Panc1 (cell line): ENCODE measurements at regions not wholly inside any gene's neighbourhood (a gene's known extent, or its start where the extent isn't known, plus 50 kb on each side); places are given as distances from the start of the nearest gene placed in this dataset.

ENCODE experiments used
- ATAC-seq: fragments of 200-7000 bp; cut with Tn5 transposase; 2 replicates; pipeline ENCODE4 v1.9.1; 2020; ENCODE audit warnings: mild to moderate bottlenecking, moderate library complexity
- BruUV-seq: library from RNA; stranded (reverse); fragments of 400-500 nt; replicated peaks from 2 replicates; lab custom pipeline; 2021; lab: Mats Ljungman, UMichigan
- CTCF ChIA-PET: fragments of 300-600 bp; sonication (Branson Sonifier 250); formaldehyde crosslinking; loops from one replicate; lab custom pipeline; 2022; ENCODE audit warnings: antibody characterized with exemption; lab: Charles Lee
- POLR2A ChIA-PET: fragments of 300-600 bp; sonication (Branson Sonifier 250); formaldehyde crosslinking; loops from one replicate; lab custom pipeline; 2022; ENCODE audit warnings: antibody characterized with exemption; lab: Charles Lee
- DNase-seq: peaks from one replicate; pipeline ENCODE4 v3.0.0-alpha.2; 2010; ENCODE audit warnings: low read depth, low spot score
- H3K27ac ChIP-seq: 2 replicates; pipeline ENCODE4 v1.5.1; 2011; ENCODE audit warnings: mild to moderate bottlenecking, low read length, inconsistent platforms
- H3K27me3 ChIP-seq: fragments of 200-500 bp; sonication (Bioruptor generic); 2 replicates; pipeline ENCODE4 v1.6.0; 2014; ENCODE audit warnings: low read length, inconsistent platforms; ENCODE audit not compliant: control insufficient read depth, insufficient read depth
- H3K36me3 ChIP-seq: fragments of 200-500 bp; sonication (Bioruptor generic); 2 replicates; pipeline ENCODE4 v1.5.1; 2014; ENCODE audit warnings: inconsistent platforms, mild to moderate bottlenecking, low read length, moderate library complexity; ENCODE audit not compliant: control insufficient read depth, insufficient read depth
- H3K4me1 ChIP-seq: 2 replicates; pipeline ENCODE4 v1.5.1; 2011; ENCODE audit warnings: inconsistent platforms, mild to moderate bottlenecking, low read length, moderate library complexity; ENCODE audit not compliant: control insufficient read depth, insufficient read depth
- H3K4me3 ChIP-seq, 2 experiments: 2 replicates each; pipeline ENCODE4 v1.5.1; 2011 to 2012; ENCODE audit warnings: low read depth in 2 of 2, low read length in 2 of 2, mild to moderate bottlenecking in 2 of 2, inconsistent platforms in 1 of 2, moderate library complexity in 1 of 2
- H3K9me3 ChIP-seq: fragments of 200-500 bp; sonication (Bioruptor generic); 2 replicates; pipeline ENCODE4 v1.5.1; 2014; ENCODE audit warnings: low read depth, mild to moderate bottlenecking, inconsistent platforms, low read length, moderate library complexity; ENCODE audit not compliant: control insufficient read depth, insufficient read depth
- CTCF ChIP-seq: fragments of 450-650 bp; IDR thresholded peaks from 2 replicates; pipeline ENCODE4 v1.5.1; 2017; ENCODE audit warnings: mild to moderate bottlenecking
- POLR2AphosphoS5 ChIP-seq: IDR thresholded peaks from 2 replicates; pipeline ENCODE4 v1.6.1; 2012; ENCODE audit warnings: mild to moderate bottlenecking, low read depth, low read length, moderate library complexity
- SIN3A ChIP-seq: IDR thresholded peaks from 2 replicates; pipeline ENCODE4 v1.6.1; 2012; ENCODE audit warnings: low read depth, mild to moderate bottlenecking, low read length, moderate library complexity, borderline replicate concordance; ENCODE audit not compliant: insufficient read depth
- TCF7L2 ChIP-seq: IDR thresholded peaks from 2 replicates; pipeline ENCODE4 v1.6.1; 2011; ENCODE audit warnings: mild to moderate bottlenecking, low read depth, low read length, inconsistent platforms
- in situ Hi-C: cut with HindIII; loops from 2 replicates; pipeline ENCODE4 v1.10.0; 2016; ENCODE audit warnings: low sequenced_read_pairs, low pct_unique_long_range_greater_than_20kb
- intact Hi-C: fragments of 100-400 bp; cut with micrococcal nuclease; formaldehyde crosslinking; loops from one replicate; pipeline ENCODE4 v1.10.0; 2022; ENCODE audit not compliant: unreplicated experiment
- TF ChIP-seq, protein P1 (sequence below), 2 experiments: IDR thresholded peaks; 2 replicates each; pipeline ENCODE4 v1.6.1; 2011 to 2012; ENCODE audit warnings: low read depth in 2 of 2, control low read depth in 1 of 2, low read length in 1 of 2, mild to moderate bottlenecking in 1 of 2, moderate library complexity in 1 of 2; ENCODE audit not compliant: insufficient read depth in 1 of 2

GRCh38 chr4:123675567-123675966 lies 279.0 kb downstream of the SPRY1 start:
- H3K9me3 ChIP-seq: no peaks in the 10 kb centered on the region
- DNase-seq (no peak), ATAC-seq (no peak)
- no peaks in the 10 kb centered on the region for H3K27me3 ChIP-seq
- in situ Hi-C loops: no loop called here
- BruUV-seq: no TSS peak
- H3K4me1 ChIP-seq: peaks cover 7% of the 10 kb centered on the region
- TF ChIP-seq, protein P1, sequence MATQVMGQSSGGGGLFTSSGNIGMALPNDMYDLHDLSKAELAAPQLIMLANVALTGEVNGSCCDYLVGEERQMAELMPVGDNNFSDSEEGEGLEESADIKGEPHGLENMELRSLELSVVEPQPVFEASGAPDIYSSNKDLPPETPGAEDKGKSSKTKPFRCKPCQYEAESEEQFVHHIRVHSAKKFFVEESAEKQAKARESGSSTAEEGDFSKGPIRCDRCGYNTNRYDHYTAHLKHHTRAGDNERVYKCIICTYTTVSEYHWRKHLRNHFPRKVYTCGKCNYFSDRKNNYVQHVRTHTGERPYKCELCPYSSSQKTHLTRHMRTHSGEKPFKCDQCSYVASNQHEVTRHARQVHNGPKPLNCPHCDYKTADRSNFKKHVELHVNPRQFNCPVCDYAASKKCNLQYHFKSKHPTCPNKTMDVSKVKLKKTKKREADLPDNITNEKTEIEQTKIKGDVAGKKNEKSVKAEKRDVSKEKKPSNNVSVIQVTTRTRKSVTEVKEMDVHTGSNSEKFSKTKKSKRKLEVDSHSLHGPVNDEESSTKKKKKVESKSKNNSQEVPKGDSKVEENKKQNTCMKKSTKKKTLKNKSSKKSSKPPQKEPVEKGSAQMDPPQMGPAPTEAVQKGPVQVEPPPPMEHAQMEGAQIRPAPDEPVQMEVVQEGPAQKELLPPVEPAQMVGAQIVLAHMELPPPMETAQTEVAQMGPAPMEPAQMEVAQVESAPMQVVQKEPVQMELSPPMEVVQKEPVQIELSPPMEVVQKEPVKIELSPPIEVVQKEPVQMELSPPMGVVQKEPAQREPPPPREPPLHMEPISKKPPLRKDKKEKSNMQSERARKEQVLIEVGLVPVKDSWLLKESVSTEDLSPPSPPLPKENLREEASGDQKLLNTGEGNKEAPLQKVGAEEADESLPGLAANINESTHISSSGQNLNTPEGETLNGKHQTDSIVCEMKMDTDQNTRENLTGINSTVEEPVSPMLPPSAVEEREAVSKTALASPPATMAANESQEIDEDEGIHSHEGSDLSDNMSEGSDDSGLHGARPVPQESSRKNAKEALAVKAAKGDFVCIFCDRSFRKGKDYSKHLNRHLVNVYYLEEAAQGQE (IDR thresholded peaks at IDR 0.05; ENCODE audit: insufficient read depth in 1 of 2, low read depth in 2 of 2, low read length in 1 of 2): no peak
- TF ChIP-seq POLR2AphosphoS5 (no peak), SIN3A (no peak), TCF7L2 (no peak), CTCF (no peak)
- CTCF ChIA-PET: no interaction called here
- intact Hi-C loops: no loop called here
- peak overlapping the region; percentile 41; the same call in 1 of the 2 replicates for H3K27ac ChIP-seq
- H3K36me3 ChIP-seq: no peaks in the 10 kb centered on the region
- no peak overlapping the region for H3K4me3 ChIP-seq
- POLR2A ChIA-PET: no interaction called here

DNA sequence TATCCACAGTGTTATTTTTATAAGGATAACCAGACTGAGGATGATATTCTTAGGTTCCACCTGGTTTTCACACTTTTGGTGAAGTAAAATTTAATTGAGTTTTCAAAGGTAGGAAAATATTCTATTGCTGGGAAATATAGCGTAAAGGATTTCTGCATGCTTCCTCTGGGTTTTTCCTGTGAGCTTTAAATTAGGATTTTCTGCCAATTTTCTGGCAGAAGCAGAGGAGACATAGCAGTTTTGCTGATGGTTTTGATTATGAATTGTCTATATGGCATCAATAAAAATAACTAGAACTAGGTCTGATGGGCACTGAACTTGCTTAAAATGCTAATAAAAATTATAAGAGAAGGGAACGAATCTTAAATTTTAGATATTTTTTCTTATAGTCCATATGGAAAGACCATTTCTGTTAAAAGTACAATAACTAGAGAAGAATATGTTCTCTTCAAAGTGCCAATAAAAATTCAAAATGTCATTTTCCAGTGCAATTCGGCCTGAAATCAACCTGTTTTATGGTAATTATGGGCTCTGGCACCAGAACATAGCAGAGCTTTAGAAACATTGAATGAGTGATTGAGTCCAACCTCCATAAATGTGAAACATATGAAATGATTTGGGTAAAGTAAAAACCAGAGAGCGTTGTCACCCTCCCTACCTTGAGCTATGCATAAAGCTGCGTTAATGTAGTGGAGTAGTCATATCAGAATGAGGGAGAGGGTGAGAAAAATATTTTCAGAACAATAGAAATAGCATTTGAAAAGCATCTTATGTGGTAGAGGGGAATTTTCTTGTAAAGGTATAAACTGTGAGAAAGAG lies 279.7 kb downstream of the SPRY1 start:
- in situ Hi-C loops: no loop called here
- Histone ChIP-seq H3K27ac (peak overlapping the region; percentile 34; the same call in 1 of the 2 replicates), H3K4me3 (no peak overlapping the region), H3K36me3 (no peaks in the 10 kb centered on the region), H3K27me3 (no peaks in the 10 kb centered on the region), H3K4me1 (peaks cover 7% of the 10 kb centered on the region), H3K9me3 (no peaks in the 10 kb centered on the region)
- no TSS peak for BruUV-seq
- DNase-seq (no peak), ATAC-seq (no peak)
- ChIA-PET POLR2A (no interaction called here), CTCF (no interaction called here)
- intact Hi-C loops: no loop called here
- TF ChIP-seq, protein P1 (IDR thresholded peaks at IDR 0.05; ENCODE audit: insufficient read depth in 1 of 2, low read depth in 2 of 2, low read length in 1 of 2): no peak
- no peak for TF ChIP-seq POLR2AphosphoS5
- no peak for TF ChIP-seq CTCF
- TF ChIP-seq SIN3A: no peak
- TF ChIP-seq TCF7L2: no peak
